ENCODE measurements at regions not wholly inside any gene's neighbourhood (a gene's known extent, or its start where the extent isn't known, plus 50 kb on each side); places are given as distances from the start of the nearest gene placed in this dataset.

GRCh38 chr1:47536646-47537118 is 98.8 kb downstream of the FOXD2 start (continued):
- TF ChIP-seq SUZ12 (IDR thresholded peaks at IDR 0.05; ENCODE audit: low read length), result no peak
- TF ChIP-seq RNF2 (IDR thresholded peaks at IDR 0.05; ENCODE audit: borderline replicate concordance, low read depth, low read length, missing control alignments, poor library complexity, severe bottlenecking), result no peak

Data from H1 (cell line).